Fibroblast of skin of right quadriceps (primary cell): ENCODE measurements at regions not wholly inside any gene's neighbourhood (a gene's known extent, or its start where the extent isn't known, plus 50 kb on each side); places are given as distances from the start of the nearest gene placed in this dataset.
A peak's percentile ranks its signal among the peaks of the same experiment; 100 is the strongest.

Experiments
- DNase-seq: peaks from one replicate; pipeline ENCODE4 v3.0.0-alpha.2; 2013

GRCh38 chr2:126437016-126437415, 218.9 kb upstream of the GYPC start:
- no peak for DNase-seq

GRCh38 chr2:126444512-126444911, 211.4 kb upstream of the GYPC start:
- DNase-seq: no peak

- no peak for DNase-seq
Measured at GRCh38 chr2:126446106-126446695, 209.8 kb upstream of the GYPC start.

- DNase-seq: no peak
Measured at GRCh38 chr2:126448611-126449010, 207.3 kb upstream of the GYPC start.

GRCh38 chr2:126449677-126450076, 206.3 kb upstream of the GYPC start:
- DNase-seq: no peak

GRCh38 chr2:126463892-126464674, 191.9 kb upstream of the GYPC start:
- DNase-seq: no peak

- no peak for DNase-seq
Measured at GRCh38 chr2:126467367-126468054, 188.4 kb upstream of the GYPC start.

GRCh38 chr2:126475031-126475430, 180.9 kb upstream of the GYPC start:
- no peak for DNase-seq

GRCh38 chr2:126476691-126477090, 179.3 kb upstream of the GYPC start:
- DNase-seq: no peak

- DNase-seq: no peak
Measured at GRCh38 chr2:126480033-126480432, 175.9 kb upstream of the GYPC start.

- no peak for DNase-seq
Measured at GRCh38 chr2:126482582-126483464, 173.1 kb upstream of the GYPC start.

GRCh38 chr2:126494593-126494992, 161.4 kb upstream of the GYPC start:
- no peak for DNase-seq

GRCh38 chr2:126495189-126495588, 160.8 kb upstream of the GYPC start:
- no peak for DNase-seq

GRCh38 chr2:126496493-126496892, 159.5 kb upstream of the GYPC start:
- no peak for DNase-seq

GRCh38 chr2:126503476-126503875, 152.5 kb upstream of the GYPC start:
- DNase-seq: no peak

- DNase-seq: no peak
Measured at GRCh38 chr2:126504949-126505348, 151.0 kb upstream of the GYPC start.

- no peak for DNase-seq
Measured at GRCh38 chr2:126506786-126507185, 149.2 kb upstream of the GYPC start.

GRCh38 chr2:126507425-126507911, 148.5 kb upstream of the GYPC start:
- no peak for DNase-seq

- no peak for DNase-seq
Measured at GRCh38 chr2:126510356-126510755, 145.6 kb upstream of the GYPC start.

- DNase-seq: no peak
Measured at GRCh38 chr2:126510960-126511359, 145.0 kb upstream of the GYPC start.

GRCh38 chr2:126512026-126512425, 143.9 kb upstream of the GYPC start:
- no peak for DNase-seq

- DNase-seq: peak; percentile 3
Measured at GRCh38 chr2:126513033-126513432, 142.9 kb upstream of the GYPC start.

GRCh38 chr2:126515471-126515870, 140.5 kb upstream of the GYPC start:
- DNase-seq: no peak
